ENCODE measurements at regions not wholly inside any gene's neighbourhood (a gene's known extent, or its start where the extent isn't known, plus 50 kb on each side); places are given as distances from the start of the nearest gene placed in this dataset.

GRCh38 chr2:133641497-133641896, 73.2 kb upstream of the NCKAP5 start:
- TF ChIP-seq CTCF (IDR thresholded peaks at IDR 0.05), result no peak
- no peak for TF ChIP-seq POLR2AphosphoS5 (IDR thresholded peaks at IDR 0.05)
- TF ChIP-seq POLR2A (IDR thresholded peaks at IDR 0.05), result no peak
- TF ChIP-seq EP300 (IDR thresholded peaks at IDR 0.05), result no peak

Data from gastroesophageal sphincter (tissue), 3 donors.